ENCODE measurements at regions not wholly inside any gene's neighbourhood (a gene's known extent, or its start where the extent isn't known, plus 50 kb on each side); places are given as distances from the start of the nearest gene placed in this dataset.

GRCh38 chr20:22506827-22507226 is 77.5 kb downstream of the FOXA2 start:
- no peak for FAIRE-seq

GRCh38 chr20:22504829-22505377 is 79.5 kb downstream of the FOXA2 start:
- DNase-seq (ENCODE audit: insufficient read length, low spot score) (no peak), FAIRE-seq (no peak)

More at GRCh38 chr20:22506827-22507226, 77.5 kb downstream of the FOXA2 start:
- no peak for DNase-seq (ENCODE audit: insufficient read length, low spot score)

GRCh38 chr20:22503577-22503976 is 80.8 kb downstream of the FOXA2 start:
- FAIRE-seq: no peak
- no peak for DNase-seq (ENCODE audit: insufficient read length, low spot score)

GRCh38 chr20:22502731-22503191 is 81.6 kb downstream of the FOXA2 start:
- DNase-seq (ENCODE audit: insufficient read length, low spot score): no peak
- no peak for FAIRE-seq

- FAIRE-seq (no peak), DNase-seq (ENCODE audit: insufficient read length, low spot score) (no peak)
These were observed 82.6 kb downstream of the FOXA2 start for GRCh38 chr20:22501566-22502344.

GRCh38 chr20:22501034-22501433 is 83.3 kb downstream of the FOXA2 start:
- FAIRE-seq: no peak
- no peak for DNase-seq (ENCODE audit: insufficient read length, low spot score)

GRCh38 chr20:22499515-22500166 is 84.7 kb downstream of the FOXA2 start:
- FAIRE-seq (no peak), DNase-seq (ENCODE audit: insufficient read length, low spot score) (no peak)

- FAIRE-seq (no peak), DNase-seq (ENCODE audit: insufficient read length, low spot score) (no peak)
These were observed 87.6 kb downstream of the FOXA2 start for GRCh38 chr20:22496817-22497216.

GRCh38 chr20:22495789-22496188 is 88.6 kb downstream of the FOXA2 start:
- DNase-seq (ENCODE audit: insufficient read length, low spot score): no peak
- FAIRE-seq: no peak

GRCh38 chr20:22495172-22495571 is 89.2 kb downstream of the FOXA2 start:
- no peak for DNase-seq (ENCODE audit: insufficient read length, low spot score)
- no peak for FAIRE-seq

- FAIRE-seq: no peak
- no peak for DNase-seq (ENCODE audit: insufficient read length, low spot score)
These were observed 91.9 kb downstream of the FOXA2 start for GRCh38 chr20:22492497-22492896.

- FAIRE-seq (no peak), DNase-seq (ENCODE audit: insufficient read length, low spot score) (no peak)
These were observed 93.2 kb downstream of the FOXA2 start for GRCh38 chr20:22491194-22491505.

- DNase-seq (ENCODE audit: insufficient read length, low spot score) (no peak), FAIRE-seq (no peak)
These were observed 93.8 kb downstream of the FOXA2 start for GRCh38 chr20:22490287-22491193.

GRCh38 chr20:22489626-22490286 is 94.6 kb downstream of the FOXA2 start:
- FAIRE-seq (no peak), DNase-seq (ENCODE audit: insufficient read length, low spot score) (no peak)

- DNase-seq (ENCODE audit: insufficient read length, low spot score) (no peak), FAIRE-seq (no peak)
These were observed 104.0 kb downstream of the FOXA2 start for GRCh38 chr20:22480336-22480735.

GRCh38 chr20:22475662-22476061 is 108.7 kb downstream of the FOXA2 start:
- no peak for DNase-seq (ENCODE audit: insufficient read length, low spot score)
- no peak for FAIRE-seq

- no peak for FAIRE-seq
These were observed 110.1 kb downstream of the FOXA2 start for GRCh38 chr20:22474224-22474623.

GRCh38 chr20:22473293-22473692 is 111.1 kb downstream of the FOXA2 start:
- FAIRE-seq: no peak
- DNase-seq (ENCODE audit: insufficient read length, low spot score): no peak

More at GRCh38 chr20:22474224-22474623, 110.1 kb downstream of the FOXA2 start:
- no peak for DNase-seq (ENCODE audit: insufficient read length, low spot score)

- FAIRE-seq: no peak
- DNase-seq (ENCODE audit: insufficient read length, low spot score): no peak
These were observed 111.8 kb downstream of the FOXA2 start for GRCh38 chr20:22472447-22473100.
